Epithelial cell of esophagus (primary cell): ENCODE measurements at regions not wholly inside any gene's neighbourhood (a gene's known extent, or its start where the extent isn't known, plus 50 kb on each side); places are given as distances from the start of the nearest gene placed in this dataset.

ENCODE experiments used
- DNase-seq: peaks from one replicate; pipeline ENCODE4 v3.0.0; 2010; ENCODE audit warnings: low read depth
- H3K4me3 ChIP-seq: 2 replicates; pipeline ENCODE4 v1.5.1; 2011; ENCODE audit warnings: mild to moderate bottlenecking, low read length, control low read depth
- CTCF ChIP-seq: IDR thresholded peaks from 2 replicates; pipeline ENCODE4 v1.5.1; 2011; ENCODE audit warnings: low read depth, mild to moderate bottlenecking, low read length, control low read depth, inconsistent platforms; ENCODE audit not compliant: insufficient read depth; ENCODE audit errors: missing control alignments

DNA sequence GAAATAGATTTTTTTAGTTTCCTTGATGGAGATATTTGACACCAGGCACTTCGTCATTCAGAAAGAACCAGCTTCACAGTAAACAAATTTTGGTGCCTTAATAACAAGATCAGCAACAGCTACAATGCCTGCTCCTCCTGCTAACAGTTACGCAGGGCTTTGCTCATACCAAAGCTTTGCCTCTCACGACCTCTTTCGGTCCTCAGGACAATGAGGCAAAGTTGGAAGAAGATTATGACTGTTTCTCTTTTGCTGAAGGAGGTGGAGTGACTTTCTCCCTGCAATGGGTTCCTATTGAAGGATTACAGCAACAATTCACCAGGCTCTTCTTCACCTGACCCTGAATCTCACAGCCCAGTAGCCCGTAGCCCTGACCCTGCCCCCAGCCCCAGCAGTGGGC is 440.1 kb downstream of the PREX1 start:
- no peak for DNase-seq
- no peak for TF ChIP-seq CTCF
- no peak overlapping the region for H3K4me3 ChIP-seq

GRCh38 chr20:48385527-48385926 is 442.3 kb downstream of the PREX1 start:
- no peak for DNase-seq
- no peak for TF ChIP-seq CTCF
- H3K4me3 ChIP-seq: no peak overlapping the region

- no peak for TF ChIP-seq CTCF
- no peak overlapping the region for H3K4me3 ChIP-seq
- no peak for DNase-seq
These were observed 442.7 kb downstream of the PREX1 start for GRCh38 chr20:48385114-48385513.

GRCh38 chr20:48384147-48384818 is 443.5 kb downstream of the PREX1 start:
- no peak for TF ChIP-seq CTCF
- DNase-seq: no peak
- H3K4me3 ChIP-seq: no peak overlapping the region

DNA sequence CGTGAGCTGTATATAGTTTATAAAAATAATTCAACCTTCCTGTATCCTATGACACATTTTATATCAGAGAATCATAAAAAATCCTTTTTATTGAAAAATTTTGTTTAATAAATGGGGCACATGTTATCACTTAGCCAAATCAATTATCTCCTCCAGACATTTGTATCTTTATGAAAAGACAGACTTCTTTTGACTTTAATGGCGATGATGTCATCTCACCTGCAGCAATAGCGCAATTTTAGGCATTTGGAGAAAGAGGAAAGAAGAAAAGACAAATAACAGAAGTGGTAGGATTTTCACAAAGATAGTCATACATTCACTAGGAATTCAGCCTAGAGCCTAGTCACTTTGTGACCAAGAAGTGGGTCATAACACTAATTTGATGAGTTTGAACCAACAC is 444.5 kb downstream of the PREX1 start:
- no peak for TF ChIP-seq CTCF
- no peak overlapping the region for H3K4me3 ChIP-seq
- no peak for DNase-seq

DNA sequence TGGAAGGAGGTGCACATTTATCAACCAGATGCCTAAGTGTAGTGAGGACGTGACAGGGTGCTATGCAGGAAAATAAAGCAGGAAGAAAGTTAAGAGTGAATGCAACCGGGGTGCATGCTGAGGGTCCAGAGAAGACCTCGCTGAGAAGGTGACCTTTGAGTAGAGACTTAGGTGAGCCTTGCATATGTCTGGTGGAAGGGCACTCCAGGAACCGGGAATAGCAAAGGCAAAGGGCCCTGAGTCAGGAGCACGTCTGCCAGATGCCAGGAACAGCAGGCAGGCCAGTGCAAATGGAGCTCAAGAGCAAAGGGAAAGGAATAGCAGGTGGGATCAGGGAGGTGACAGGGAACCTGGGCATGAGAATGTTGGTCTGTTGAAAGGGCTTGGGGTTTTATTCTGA is 445.5 kb downstream of the PREX1 start:
- DNase-seq: no peak
- H3K4me3 ChIP-seq: no peak overlapping the region
- TF ChIP-seq CTCF: no peak

DNA sequence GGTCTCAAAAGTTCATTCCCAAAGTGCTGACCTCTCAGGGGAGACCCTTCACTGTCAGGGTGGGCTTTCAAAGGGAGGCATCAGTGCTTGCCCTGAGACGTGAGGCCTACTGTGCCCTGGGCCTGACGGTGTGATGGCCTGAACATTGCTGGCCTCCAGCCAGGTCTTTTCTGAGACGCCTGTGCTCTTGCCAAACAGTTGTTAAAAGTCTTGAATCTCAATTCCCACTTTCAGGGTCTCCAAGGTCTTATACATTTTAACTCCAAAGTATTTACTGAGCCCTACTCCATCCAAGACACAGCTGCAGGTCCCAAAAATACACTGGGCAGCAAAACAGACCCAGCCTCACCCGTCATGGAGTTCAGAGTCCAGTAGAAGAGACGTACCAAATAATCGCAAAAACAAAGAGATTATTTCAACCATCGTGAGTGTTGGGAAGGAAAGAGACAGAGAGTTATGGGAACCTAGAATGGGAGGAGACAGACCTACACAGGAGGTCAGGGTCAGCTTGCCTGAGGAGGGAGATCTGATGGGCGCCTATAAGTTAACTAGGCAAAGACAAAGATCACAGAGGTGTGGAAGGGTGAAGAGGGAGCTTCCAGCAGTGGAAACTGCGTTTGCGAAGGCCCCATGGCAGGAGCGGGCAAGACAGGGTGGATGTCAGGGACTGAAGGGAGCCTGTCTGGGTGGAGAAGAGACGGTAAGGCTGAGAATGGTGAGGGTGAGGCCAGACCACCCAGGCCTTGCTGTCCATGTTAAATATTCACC is 446.3 kb downstream of the PREX1 start:
- DNase-seq: no peak
- TF ChIP-seq CTCF: no peak
- no peak overlapping the region for H3K4me3 ChIP-seq
